ENCODE measurements at regions not wholly inside any gene's neighbourhood (a gene's known extent, or its start where the extent isn't known, plus 50 kb on each side); places are given as distances from the start of the nearest gene placed in this dataset.
A peak's percentile ranks its signal among the peaks of the same experiment; 100 is the strongest.

DNA sequence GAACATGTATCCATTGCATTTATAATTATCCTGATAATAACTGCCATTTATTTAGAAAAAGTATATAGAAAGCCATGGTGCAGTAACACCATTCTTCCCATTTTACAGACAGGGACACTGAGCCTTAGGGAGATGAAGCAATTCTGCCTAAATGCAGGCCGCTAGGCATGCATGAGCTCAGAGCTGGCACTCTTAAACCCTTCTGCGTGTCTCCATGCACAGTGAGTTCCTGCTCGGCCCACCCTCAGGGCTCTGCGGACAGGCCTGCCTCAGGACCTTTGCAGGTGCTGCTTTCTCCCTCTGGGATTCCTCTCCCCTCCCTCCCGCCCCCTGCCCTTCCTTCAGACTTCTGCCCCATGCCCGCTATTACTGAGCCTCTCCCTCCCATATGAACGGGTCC is 54.3 kb upstream of the WSB1 start:
- Histone ChIP-seq H3K4me3 (no peak overlapping the region), H3K9me3 (no peaks in the 10 kb centered on the region), H3K27ac (peak overlapping the region in 1 of 4 donors; percentile 48), H3K27me3 (no peaks in the 10 kb centered on the region), H3K36me3 (no peaks in the 10 kb centered on the region), H3K4me1 (peaks cover 0 to 15% (median 12%) of the 10 kb centered on the region in 4 donors)
- no peak for TF ChIP-seq EP300 (IDR thresholded peaks at IDR 0.05)
- TF ChIP-seq, protein P1, sequence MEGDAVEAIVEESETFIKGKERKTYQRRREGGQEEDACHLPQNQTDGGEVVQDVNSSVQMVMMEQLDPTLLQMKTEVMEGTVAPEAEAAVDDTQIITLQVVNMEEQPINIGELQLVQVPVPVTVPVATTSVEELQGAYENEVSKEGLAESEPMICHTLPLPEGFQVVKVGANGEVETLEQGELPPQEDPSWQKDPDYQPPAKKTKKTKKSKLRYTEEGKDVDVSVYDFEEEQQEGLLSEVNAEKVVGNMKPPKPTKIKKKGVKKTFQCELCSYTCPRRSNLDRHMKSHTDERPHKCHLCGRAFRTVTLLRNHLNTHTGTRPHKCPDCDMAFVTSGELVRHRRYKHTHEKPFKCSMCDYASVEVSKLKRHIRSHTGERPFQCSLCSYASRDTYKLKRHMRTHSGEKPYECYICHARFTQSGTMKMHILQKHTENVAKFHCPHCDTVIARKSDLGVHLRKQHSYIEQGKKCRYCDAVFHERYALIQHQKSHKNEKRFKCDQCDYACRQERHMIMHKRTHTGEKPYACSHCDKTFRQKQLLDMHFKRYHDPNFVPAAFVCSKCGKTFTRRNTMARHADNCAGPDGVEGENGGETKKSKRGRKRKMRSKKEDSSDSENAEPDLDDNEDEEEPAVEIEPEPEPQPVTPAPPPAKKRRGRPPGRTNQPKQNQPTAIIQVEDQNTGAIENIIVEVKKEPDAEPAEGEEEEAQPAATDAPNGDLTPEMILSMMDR (IDR thresholded peaks at IDR 0.05), result no peak
- TF ChIP-seq POLR2AphosphoS5 (IDR thresholded peaks at IDR 0.05), result no peak
- no peak for TF ChIP-seq POLR2A (IDR thresholded peaks at IDR 0.05)
- DNase-seq, result no peak
- 81 to 86% methylated on average over 7 of the region's 7 CpGs for WGBS, 2 donors
- intact Hi-C loops (cut with DNase I), result loop anchor here (5.0 kb wide), 3 partner anchors 113 to 413 kb away; partner anchors contain the start of gene KSR1

DNA sequence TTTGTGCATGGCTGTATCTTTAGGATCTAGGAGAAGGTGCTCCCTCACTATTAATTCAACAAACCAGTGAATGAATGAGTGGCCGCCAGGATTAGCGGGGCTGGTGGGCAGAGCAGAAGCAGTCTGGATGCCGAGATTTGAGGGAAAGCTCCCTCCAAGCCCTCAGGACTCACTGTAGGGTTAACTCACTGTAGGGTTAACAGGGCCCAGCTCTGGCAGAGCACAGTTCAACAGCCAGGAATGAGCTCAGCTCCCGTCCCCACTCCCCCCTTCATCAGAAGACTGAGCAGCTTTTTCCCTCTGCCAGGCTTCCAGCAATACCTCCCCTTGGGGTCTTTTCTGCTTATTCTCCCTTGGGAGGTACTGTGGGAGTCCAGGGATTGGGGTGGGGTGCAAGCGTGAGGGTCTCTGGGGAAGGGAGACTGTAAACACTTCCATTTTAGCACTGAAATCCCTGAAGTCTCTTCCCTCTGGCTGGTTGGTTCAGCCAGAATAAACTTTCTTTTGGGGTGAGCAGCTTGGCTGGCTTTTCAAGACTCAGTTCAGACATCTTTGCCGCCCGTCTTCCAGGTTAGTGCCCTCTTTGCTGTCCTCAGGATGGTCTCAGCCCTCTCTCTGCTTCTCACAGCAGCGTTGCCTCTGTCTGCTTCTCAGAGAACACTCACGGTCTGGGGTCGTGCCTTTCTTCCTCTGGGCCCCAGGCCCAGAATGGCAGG is 53.7 kb upstream of the WSB1 start:
- H3K4me3 ChIP-seq, result no peak overlapping the region
- 87 to 88% methylated on average over 10 of the region's 10 CpGs for WGBS, 2 donors

DNA sequence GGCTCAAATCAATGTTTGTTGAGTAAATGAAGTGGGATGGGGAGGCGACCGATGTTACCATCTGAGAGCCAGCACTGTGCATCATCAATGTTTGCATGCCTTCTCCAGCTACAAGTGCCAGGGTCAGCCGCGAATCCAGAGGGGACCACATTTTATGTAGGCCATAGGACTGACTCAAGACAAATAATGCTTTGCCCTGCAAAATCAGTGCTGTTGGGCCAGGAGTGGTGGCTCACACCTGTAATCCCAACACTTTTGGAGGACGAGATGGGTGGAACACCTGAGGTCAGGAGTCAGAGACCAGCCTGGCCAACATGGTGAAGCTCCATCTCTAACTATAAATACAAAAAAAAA is 53.1 kb upstream of the WSB1 start:
- H3K27me3 ChIP-seq, result no peaks in the 10 kb centered on the region
- TF ChIP-seq EP300 (IDR thresholded peaks at IDR 0.05) (no peak), POLR2A (IDR thresholded peaks at IDR 0.05) (no peak), POLR2AphosphoS5 (IDR thresholded peaks at IDR 0.05) (no peak)
- H3K9me3 ChIP-seq, result no peaks in the 10 kb centered on the region
- WGBS, 2 donors, result 82 to 86% methylated on average over 5 of the region's 5 CpGs
- peak overlapping the region in 2 of 4 donors; percentile 28 to 47 for H3K27ac ChIP-seq
- intact Hi-C loops (cut with DNase I), result no loop called here
- H3K4me1 ChIP-seq, result peaks cover 0 to 27% (median 24%) of the 10 kb centered on the region in 4 donors
- H3K36me3 ChIP-seq, result no peaks in the 10 kb centered on the region
- no peak overlapping the region for H3K4me3 ChIP-seq
- DNase-seq, result no peak

More for the DNA sequence above, 53.7 kb upstream of the WSB1 start:
- intact Hi-C loops (cut with DNase I), result no loop called here
- no peaks in the 10 kb centered on the region for H3K9me3 ChIP-seq
- DNase-seq, result no peak
- peak overlapping the region in 3 of 4 donors; percentile 27 to 47 (median 28) for H3K27ac ChIP-seq
- no peaks in the 10 kb centered on the region for H3K27me3 ChIP-seq
- H3K36me3 ChIP-seq, result no peaks in the 10 kb centered on the region
- no peak for TF ChIP-seq POLR2AphosphoS5 (IDR thresholded peaks at IDR 0.05)
- TF ChIP-seq POLR2A (IDR thresholded peaks at IDR 0.05), result no peak
- TF ChIP-seq, protein P1 (IDR thresholded peaks at IDR 0.05), result no peak
- no peak for TF ChIP-seq EP300 (IDR thresholded peaks at IDR 0.05)
- H3K4me1 ChIP-seq, result peaks cover 0 to 22% (median 18%) of the 10 kb centered on the region in 4 donors

DNA sequence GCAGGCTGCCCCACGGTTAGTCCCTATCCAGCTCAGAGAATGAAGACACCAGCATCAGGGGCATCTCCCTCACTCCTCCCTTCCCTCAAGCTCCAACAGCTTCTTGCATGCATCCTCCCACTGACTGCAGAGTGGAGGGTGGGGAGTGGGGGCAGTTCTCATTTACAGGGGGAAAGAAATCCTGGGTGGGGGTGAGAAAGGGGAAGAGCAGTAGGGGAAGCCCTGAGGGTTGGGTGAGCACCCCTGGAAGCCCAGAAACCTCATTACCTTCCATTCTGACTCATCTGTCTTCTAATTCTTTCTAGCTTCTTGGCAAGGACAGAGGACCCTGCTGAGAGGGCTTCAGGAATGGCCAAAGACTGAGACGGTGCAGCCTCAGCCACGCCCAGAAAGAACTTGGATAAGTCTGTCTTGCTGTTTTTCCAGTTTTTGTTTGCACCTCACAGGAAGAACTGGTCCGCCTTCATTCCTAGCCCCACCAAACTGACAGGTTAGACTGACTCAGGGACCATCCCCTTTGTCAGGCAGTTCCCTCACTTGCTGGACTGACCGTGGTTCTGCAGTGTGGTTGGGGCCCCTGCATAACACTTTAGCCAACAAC is 52.5 kb upstream of the WSB1 start:
- intact Hi-C loops (cut with DNase I), result no loop called here
- Histone ChIP-seq H3K4me3 (no peak overlapping the region), H3K36me3 (no peaks in the 10 kb centered on the region), H3K4me1 (peaks cover 0 to 34% (median 30%) of the 10 kb centered on the region in 4 donors), H3K27ac (no peak overlapping the region), H3K9me3 (no peaks in the 10 kb centered on the region), H3K27me3 (no peaks in the 10 kb centered on the region)
- no peak for TF ChIP-seq POLR2A (IDR thresholded peaks at IDR 0.05)
- 26 to 54% methylated on average over 5 of the region's 5 CpGs for WGBS, 2 donors
- DNase-seq, result no peak

DNA sequence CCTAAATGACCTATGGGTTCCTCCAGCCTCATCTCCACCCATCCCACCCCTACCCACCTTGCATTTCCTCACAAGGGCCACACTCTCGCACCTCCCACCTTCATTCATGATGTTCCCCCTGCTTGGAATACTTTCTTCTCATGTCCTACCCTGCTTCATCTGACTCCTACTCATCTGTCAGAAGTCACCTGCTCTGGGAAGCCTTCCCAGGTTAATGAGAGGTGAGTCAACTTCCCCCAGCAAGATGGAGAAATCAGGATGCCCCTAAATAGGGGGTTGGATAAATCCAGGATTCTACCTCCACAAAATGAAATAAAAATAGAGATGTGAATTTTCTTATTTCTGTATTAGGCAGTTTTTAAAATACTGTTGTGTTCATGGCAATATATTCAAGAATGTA is 51.0 kb upstream of the WSB1 start:
- TF ChIP-seq, protein P1 (IDR thresholded peaks at IDR 0.05), result no peak
- TF ChIP-seq POLR2A (IDR thresholded peaks at IDR 0.05) (no peak), EP300 (IDR thresholded peaks at IDR 0.05) (no peak), POLR2AphosphoS5 (IDR thresholded peaks at IDR 0.05) (no peak)
- Histone ChIP-seq H3K4me1 (peaks cover 0 to 49% (median 43%) of the 10 kb centered on the region in 4 donors), H3K4me3 (no peak overlapping the region), H3K27me3 (no peaks in the 10 kb centered on the region), H3K9me3 (no peaks in the 10 kb centered on the region), H3K27ac (peak overlapping the region in 2 of 4 donors; percentile 20 to 83), H3K36me3 (no peaks in the 10 kb centered on the region)
- WGBS, 2 donors, result 90 to 97% methylated on average over 1 of the region's 1 CpG
- no peak for DNase-seq
- intact Hi-C loops (cut with DNase I), result no loop called here

Measured in sigmoid colon (tissue), 6 donors.